PC-3 (cell line): ENCODE measurements at regions not wholly inside any gene's neighbourhood (a gene's known extent, or its start where the extent isn't known, plus 50 kb on each side); places are given as distances from the start of the nearest gene placed in this dataset.

Experiments used
- ATAC-seq: fragments of 200-7000 bp; cut with Tn5 transposase; 2 replicates; pipeline ENCODE4 v1.9.1; 2020; ENCODE audit warnings: mild to moderate bottlenecking, moderate library complexity
- BruUV-seq: library from RNA; stranded (reverse); fragments of 400-500 nt; replicated peaks from 2 replicates; lab custom pipeline; 2021; lab: Mats Ljungman, UMichigan
- CTCF ChIA-PET: fragments of 300-600 bp; sonication (Branson Sonifier 250); formaldehyde crosslinking; loops from one replicate; lab custom pipeline; 2022; ENCODE audit warnings: antibody characterized with exemption; lab: Charles Lee
- POLR2A ChIA-PET: fragments of 300-600 bp; sonication (Branson Sonifier 250); formaldehyde crosslinking; loops from one replicate; lab custom pipeline; 2022; ENCODE audit warnings: antibody characterized with exemption; ENCODE audit not compliant: unreplicated experiment; lab: Charles Lee
- DNase-seq: peaks from one replicate; pipeline ENCODE4 v3.0.0-alpha.2; 2015
- H2AFZ ChIP-seq: fragments of 300-600 bp; sonication (generic); 2 replicates; pipeline ENCODE4 v1.6.0; 2016; ENCODE audit warnings: antibody characterized with exemption, low read length
- H3F3A ChIP-seq: fragments of 300-600 bp; sonication (generic); one replicate; pipeline ENCODE4 v1.6.0; 2017; ENCODE audit warnings: antibody characterized with exemption, low read length, control low read depth, mild to moderate bottlenecking; ENCODE audit not compliant: unreplicated experiment
- H3K27ac ChIP-seq: fragments of 300-600 bp; sonication (generic); 2 replicates; pipeline ENCODE4 v1.5.1; 2016; ENCODE audit warnings: mild to moderate bottlenecking, low read length
- H3K27me3 ChIP-seq: fragments of 300-600 bp; sonication (generic); 2 replicates; pipeline ENCODE4 v1.6.1; 2016; ENCODE audit warnings: low read length, mixed read lengths
- H3K36me3 ChIP-seq: fragments of 300-600 bp; sonication (generic); 2 replicates; pipeline ENCODE4 v1.6.1; 2016; ENCODE audit warnings: low read depth, mixed run types, low read length, mixed read lengths
- H3K4me1 ChIP-seq: fragments of 300-600 bp; sonication (generic); 2 replicates; pipeline ENCODE4 v1.5.1; 2016; ENCODE audit warnings: low read length; ENCODE audit not compliant: insufficient read depth
- H3K4me2 ChIP-seq: fragments of 300-600 bp; sonication (generic); 2 replicates; pipeline ENCODE4 v1.6.0; 2016; ENCODE audit warnings: low read length
- H3K4me3 ChIP-seq: fragments of 300-600 bp; sonication (generic); 2 replicates; pipeline ENCODE4 v1.5.1; 2016; ENCODE audit warnings: mild to moderate bottlenecking, low read length, mixed read lengths
- H3K79me2 ChIP-seq: fragments of 300-600 bp; sonication (generic); 2 replicates; pipeline ENCODE4 v1.6.1; 2017; ENCODE audit warnings: low read length, mixed read lengths
- H3K9ac ChIP-seq: fragments of 300-600 bp; sonication (generic); 2 replicates; pipeline ENCODE4 v1.6.0; 2016; ENCODE audit warnings: mild to moderate bottlenecking, low read length
- H3K9me2 ChIP-seq: fragments of 300-600 bp; sonication (generic); replicated peaks from 2 replicates; pipeline ENCODE4 v1.6.1; 2016; ENCODE audit warnings: mixed run types, low read length, mixed read lengths
- H3K9me3 ChIP-seq: fragments of 300-600 bp; sonication (generic); 2 replicates; pipeline ENCODE4 v1.6.1; 2016; ENCODE audit warnings: low read length, mixed read lengths
- H4K20me1 ChIP-seq: fragments of 300-600 bp; sonication (generic); 2 replicates; pipeline ENCODE4 v1.6.1; 2016; ENCODE audit warnings: low read length, mixed read lengths
- CTCF ChIP-seq: fragments of 300-600 bp; sonication (generic); conservative IDR thresholded peaks from 2 replicates; pipeline ENCODE4 v1.5.1; 2017; ENCODE audit warnings: antibody characterized with exemption, low read depth, mild to moderate bottlenecking, low read length
- EZH2 ChIP-seq: fragments of 300-600 bp; sonication (generic); IDR thresholded peaks from one replicate; pipeline ENCODE4 v1.6.1; 2017; ENCODE audit warnings: antibody characterized with exemption, mild to moderate bottlenecking, low read length; ENCODE audit not compliant: unreplicated experiment
- EZH2phosphoT487 ChIP-seq: fragments of 300-600 bp; sonication (generic); IDR thresholded peaks from 2 replicates; pipeline ENCODE4 v1.6.1; 2018; ENCODE audit warnings: mild to moderate bottlenecking, antibody characterized with exemption, low read length, borderline replicate concordance
- intact Hi-C: fragments of 100-400 bp; cut with micrococcal nuclease; formaldehyde crosslinking; loops from 2 replicates; pipeline ENCODE4 v1.9.0; 2023

- no TSS peak for BruUV-seq
- H3K27me3 ChIP-seq, result no peaks in the 10 kb centered on the region
- intact Hi-C loops, result no loop called here
- no peak overlapping the region for H3K27ac ChIP-seq
- no peaks in the 10 kb centered on the region for H3K36me3 ChIP-seq
- ChIA-PET POLR2A (no interaction called here), CTCF (no interaction called here)
- H3K79me2 ChIP-seq, result no peaks in the 10 kb centered on the region
- no peak for DNase-seq
- H4K20me1 ChIP-seq, result no peaks in the 10 kb centered on the region
- no peak for ATAC-seq
- H3K4me2 ChIP-seq, result no peak overlapping the region
- H2AFZ ChIP-seq, result no peak overlapping the region
- H3K9me3 ChIP-seq, result no peaks in the 10 kb centered on the region
- no peaks in the 10 kb centered on the region for H3F3A ChIP-seq
- no peak overlapping the region for H3K9ac ChIP-seq
- H3K4me3 ChIP-seq, result no peak overlapping the region
- TF ChIP-seq EZH2phosphoT487 (no peak), CTCF (no peak)
- no peaks in the 10 kb centered on the region for H3K4me1 ChIP-seq
- H3K9me2 ChIP-seq, result no peaks in the 10 kb centered on the region
These were observed 471.9 kb upstream of the CELF2 start for GRCh38 chr10:10545771-10546170.

GRCh38 chr10:10551596-10552301, 465.9 kb upstream of the CELF2 start:
- DNase-seq, result no peak
- Histone ChIP-seq H3K4me2 (no peak overlapping the region), H3K9me3 (no peaks in the 10 kb centered on the region), H3K9me2 (no peaks in the 10 kb centered on the region), H3K9ac (no peak overlapping the region), H2AFZ (no peak overlapping the region), H3K27ac (no peak overlapping the region), H4K20me1 (no peaks in the 10 kb centered on the region), H3K79me2 (no peaks in the 10 kb centered on the region), H3F3A (no peaks in the 10 kb centered on the region), H3K4me3 (no peak overlapping the region), H3K36me3 (no peaks in the 10 kb centered on the region), H3K27me3 (no peaks in the 10 kb centered on the region), H3K4me1 (no peaks in the 10 kb centered on the region)
- no peak for ATAC-seq
- TF ChIP-seq CTCF, result no peak
- TF ChIP-seq EZH2phosphoT487, result no peak
- CTCF ChIA-PET, result no interaction called here
- POLR2A ChIA-PET, result no interaction called here
- intact Hi-C loops, result no loop called here
- BruUV-seq, result no TSS peak

- H3K4me3 ChIP-seq, result no peak overlapping the region
- H3K27me3 ChIP-seq, result no peaks in the 10 kb centered on the region
- H3K27ac ChIP-seq, result no peak overlapping the region
- no peaks in the 10 kb centered on the region for H3F3A ChIP-seq
- no peaks in the 10 kb centered on the region for H3K36me3 ChIP-seq
- no TSS peak for BruUV-seq
- no peaks in the 10 kb centered on the region for H3K4me1 ChIP-seq
- DNase-seq (no peak), ATAC-seq (no peak)
- no peaks in the 10 kb centered on the region for H4K20me1 ChIP-seq
- no peak overlapping the region for H2AFZ ChIP-seq
- intact Hi-C loops, result no loop called here
- no peaks in the 10 kb centered on the region for H3K9me3 ChIP-seq
- ChIA-PET POLR2A (no interaction called here), CTCF (no interaction called here)
- TF ChIP-seq EZH2, result no peak
- TF ChIP-seq CTCF, result no peak
- no peak for TF ChIP-seq EZH2phosphoT487
- no peak overlapping the region for H3K9ac ChIP-seq
- no peaks in the 10 kb centered on the region for H3K9me2 ChIP-seq
- no peaks in the 10 kb centered on the region for H3K79me2 ChIP-seq
- no peak overlapping the region for H3K4me2 ChIP-seq
These were observed 464.7 kb upstream of the CELF2 start for GRCh38 chr10:10552948-10553347.
